ENCODE measurements at regions not wholly inside any gene's neighbourhood (a gene's known extent, or its start where the extent isn't known, plus 50 kb on each side); places are given as distances from the start of the nearest gene placed in this dataset.

DNA sequence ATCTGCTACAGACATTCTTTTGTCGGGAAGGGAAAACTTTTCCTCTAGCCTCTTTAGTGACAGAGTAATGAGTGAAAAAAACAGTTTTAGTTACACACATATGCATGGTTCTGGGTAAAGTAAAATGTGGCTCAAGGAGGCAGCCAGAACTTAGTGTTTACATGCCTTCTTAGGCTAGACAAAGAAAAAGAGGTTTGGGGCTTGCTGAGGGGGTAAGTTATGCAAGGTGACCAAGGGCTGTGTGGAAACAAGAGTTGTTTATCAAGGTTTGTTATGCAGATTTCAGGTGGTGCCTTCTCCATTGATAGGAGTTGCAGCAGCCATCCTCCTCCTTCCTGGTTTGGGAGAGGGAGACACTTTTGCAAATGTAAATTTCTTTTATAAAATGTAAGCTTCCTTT is 66.5 kb upstream of the RAB3GAP2 start:
- TF ChIP-seq EZH2 (IDR thresholded peaks at IDR 0.05; ENCODE audit: low read depth, unreplicated experiment) (no peak), POLR2AphosphoS5 (IDR thresholded peaks at IDR 0.05; ENCODE audit: low read depth) (0 out of 2 replicates have a peak, but pooled peaks have one; percentile 40), EZH2phosphoT487 (IDR thresholded peaks at IDR 0.05; ENCODE audit: unreplicated experiment) (no peak), CREB1 (CRISPR knock-in tag; IDR thresholded peaks at IDR 0.05; ENCODE audit: low read depth) (no peak), JUNB (IDR thresholded peaks at IDR 0.05; ENCODE audit: unreplicated experiment) (no peak), REST (IDR thresholded peaks at IDR 0.05; ENCODE audit: unreplicated experiment) (no peak), ZNF331 (CRISPR knock-in tag; IDR thresholded peaks at IDR 0.05; ENCODE audit: low read depth) (no peak)
- TF ChIP-seq, protein P1, sequence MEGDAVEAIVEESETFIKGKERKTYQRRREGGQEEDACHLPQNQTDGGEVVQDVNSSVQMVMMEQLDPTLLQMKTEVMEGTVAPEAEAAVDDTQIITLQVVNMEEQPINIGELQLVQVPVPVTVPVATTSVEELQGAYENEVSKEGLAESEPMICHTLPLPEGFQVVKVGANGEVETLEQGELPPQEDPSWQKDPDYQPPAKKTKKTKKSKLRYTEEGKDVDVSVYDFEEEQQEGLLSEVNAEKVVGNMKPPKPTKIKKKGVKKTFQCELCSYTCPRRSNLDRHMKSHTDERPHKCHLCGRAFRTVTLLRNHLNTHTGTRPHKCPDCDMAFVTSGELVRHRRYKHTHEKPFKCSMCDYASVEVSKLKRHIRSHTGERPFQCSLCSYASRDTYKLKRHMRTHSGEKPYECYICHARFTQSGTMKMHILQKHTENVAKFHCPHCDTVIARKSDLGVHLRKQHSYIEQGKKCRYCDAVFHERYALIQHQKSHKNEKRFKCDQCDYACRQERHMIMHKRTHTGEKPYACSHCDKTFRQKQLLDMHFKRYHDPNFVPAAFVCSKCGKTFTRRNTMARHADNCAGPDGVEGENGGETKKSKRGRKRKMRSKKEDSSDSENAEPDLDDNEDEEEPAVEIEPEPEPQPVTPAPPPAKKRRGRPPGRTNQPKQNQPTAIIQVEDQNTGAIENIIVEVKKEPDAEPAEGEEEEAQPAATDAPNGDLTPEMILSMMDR (conservative IDR thresholded peaks at IDR 0.05; ENCODE audit: low read depth in 2 of 2), result no peak
- TF ChIP-seq, protein P2, sequence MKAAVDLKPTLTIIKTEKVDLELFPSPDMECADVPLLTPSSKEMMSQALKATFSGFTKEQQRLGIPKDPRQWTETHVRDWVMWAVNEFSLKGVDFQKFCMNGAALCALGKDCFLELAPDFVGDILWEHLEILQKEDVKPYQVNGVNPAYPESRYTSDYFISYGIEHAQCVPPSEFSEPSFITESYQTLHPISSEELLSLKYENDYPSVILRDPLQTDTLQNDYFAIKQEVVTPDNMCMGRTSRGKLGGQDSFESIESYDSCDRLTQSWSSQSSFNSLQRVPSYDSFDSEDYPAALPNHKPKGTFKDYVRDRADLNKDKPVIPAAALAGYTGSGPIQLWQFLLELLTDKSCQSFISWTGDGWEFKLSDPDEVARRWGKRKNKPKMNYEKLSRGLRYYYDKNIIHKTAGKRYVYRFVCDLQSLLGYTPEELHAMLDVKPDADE (IDR thresholded peaks at IDR 0.05), result peak; percentile 49; the same call in 1 of the 2 replicates

Data from GM23338 (cell line).